HepG2 (cell line): ENCODE measurements at regions not wholly inside any gene's neighbourhood (a gene's known extent, or its start where the extent isn't known, plus 50 kb on each side); places are given as distances from the start of the nearest gene placed in this dataset.

Experiments
- ELF3 ChIP-seq: IDR thresholded peaks from 2 replicates; pipeline ENCODE4 v1.6.1; 2016; ENCODE audit warnings: missing genetic modification reagents, missing compliant biosample characterization
- GABPA ChIP-seq, 2 experiments: IDR thresholded peaks; 2 replicates each; pipeline ENCODE4 v1.6.1; 2011 to 2016; ENCODE audit warnings: low read depth in 2 of 2, low read length in 1 of 2, missing biosample characterization in 1 of 2, missing genetic modification characterization in 1 of 2
- GTF3A ChIP-seq: sonication (generic); formaldehyde crosslinking; conservative IDR thresholded peaks from 2 replicates; pipeline ENCODE4 v1.4.0; 2020; ENCODE audit warnings: mild to moderate bottlenecking, missing genetic modification reagents
- HDAC2 ChIP-seq: sonication (generic); formaldehyde crosslinking; IDR thresholded peaks from 2 replicates; pipeline ENCODE4 v1.4.0; 2020; ENCODE audit warnings: missing genetic modification reagents
- HNF1B ChIP-seq: sonication (generic); formaldehyde crosslinking; IDR thresholded peaks from 2 replicates; pipeline ENCODE4 v1.5.1; 2020; ENCODE audit warnings: mild to moderate bottlenecking, moderate library complexity, missing genetic modification reagents
- HNF4G ChIP-seq, 2 experiments: sonication (generic) in 1 of 2; formaldehyde crosslinking in 1 of 2; IDR thresholded peaks; 2 replicates each; pipeline versions ENCODE4 v1.4.0 to v1.6.1; 2011 to 2020; ENCODE audit warnings: borderline replicate concordance in 2 of 2, low read depth in 2 of 2, mild to moderate bottlenecking in 2 of 2, low read length in 1 of 2, missing genetic modification reagents in 1 of 2, moderate library complexity in 1 of 2
- MIER2 ChIP-seq: IDR thresholded peaks from 2 replicates; pipeline ENCODE4 v1.6.1; 2016; ENCODE audit warnings: missing biosample characterization, missing genetic modification reagents
- PHF5A ChIP-seq: IDR thresholded peaks from one replicate; pipeline ENCODE4 v1.6.1; 2018; ENCODE audit warnings: low read depth, missing genetic modification reagents; ENCODE audit not compliant: unreplicated experiment
- RARA ChIP-seq: IDR thresholded peaks from 2 replicates; pipeline ENCODE4 v1.6.1; 2016; ENCODE audit warnings: missing genetic modification reagents, missing compliant biosample characterization
- RNF2 ChIP-seq: fragments of 450-650 bp; conservative IDR thresholded peaks from 2 replicates; pipeline ENCODE4 v1.6.1; 2016; ENCODE audit warnings: low read depth
- RXRA ChIP-seq: sonication (generic); formaldehyde crosslinking; IDR thresholded peaks from 2 replicates; pipeline ENCODE4 v1.5.1; 2020; ENCODE audit warnings: missing genetic modification reagents
- RXRB ChIP-seq: IDR thresholded peaks from 2 replicates; pipeline ENCODE4 v1.6.1; 2016; ENCODE audit warnings: borderline replicate concordance, missing genetic modification reagents, missing compliant biosample characterization
- SMAD3 ChIP-seq: sonication (generic); formaldehyde crosslinking; IDR thresholded peaks from 2 replicates; pipeline ENCODE4 v1.4.0; 2020; ENCODE audit warnings: missing genetic modification reagents
- ZBTB44 ChIP-seq: sonication (generic); formaldehyde crosslinking; IDR thresholded peaks from 2 replicates; pipeline ENCODE4 v1.4.0; 2020; ENCODE audit warnings: missing genetic modification reagents
- ZFY ChIP-seq: sonication (generic); formaldehyde crosslinking; IDR thresholded peaks from 2 replicates; pipeline ENCODE4 v1.4.0; 2020; ENCODE audit warnings: missing genetic modification reagents
- ZNF280B ChIP-seq: sonication (generic); formaldehyde crosslinking; IDR thresholded peaks from 2 replicates; pipeline ENCODE4 v1.5.0; 2020; ENCODE audit warnings: missing genetic modification reagents, mild to moderate bottlenecking, borderline replicate concordance
- ZNF292 ChIP-seq: sonication (generic); formaldehyde crosslinking; IDR thresholded peaks from 2 replicates; pipeline ENCODE4 v1.8.1; 2022; ENCODE audit warnings: mild to moderate bottlenecking, low read depth, missing genetic modification reagents, borderline replicate concordance
- ZNF331 ChIP-seq: sonication (generic); formaldehyde crosslinking; IDR thresholded peaks from 2 replicates; pipeline ENCODE4 v1.4.0; 2020; ENCODE audit warnings: missing genetic modification reagents
- TF ChIP-seq, protein P1 (sequence below): sonication (generic); formaldehyde crosslinking; IDR thresholded peaks from 2 replicates; pipeline ENCODE4 v1.5.0; 2020; ENCODE audit warnings: missing genetic modification reagents
- TF ChIP-seq, protein P2 (sequence below): sonication (generic); formaldehyde crosslinking; conservative IDR thresholded peaks from 2 replicates; pipeline ENCODE4 v1.4.0; 2020; ENCODE audit warnings: missing genetic modification reagents

DNA sequence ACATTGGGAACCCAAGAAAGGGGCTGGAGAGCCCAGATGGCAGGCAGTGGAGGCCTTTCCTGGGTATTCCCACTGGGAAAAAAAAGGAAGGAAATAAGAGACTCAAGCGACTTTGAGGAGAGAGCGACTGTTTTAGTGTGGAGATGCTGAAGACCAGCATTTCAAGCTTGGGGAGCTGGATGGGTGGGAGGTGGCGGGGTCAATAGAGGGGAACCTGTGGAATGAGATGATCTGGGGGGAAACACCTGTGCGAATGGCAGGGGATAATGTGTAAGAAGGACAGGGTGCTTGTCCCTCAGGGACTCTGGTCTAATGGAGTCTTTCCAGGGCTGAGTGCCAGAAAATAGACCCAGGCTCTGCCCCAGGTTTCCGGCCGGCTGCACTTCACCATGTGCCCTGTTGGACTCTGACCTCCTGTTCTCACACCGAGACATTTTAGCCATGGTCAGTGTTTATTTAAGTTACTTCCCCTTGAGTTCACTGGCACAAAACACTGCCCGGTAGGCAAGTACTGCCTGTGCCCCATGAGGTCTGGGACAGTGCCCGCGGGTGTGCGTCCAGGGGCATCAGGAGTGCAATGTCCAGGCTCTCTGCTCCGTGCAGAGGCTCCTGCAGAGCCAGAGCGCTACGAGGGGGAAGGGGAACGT, 50.4 kb upstream of the NKX2-2 start (continued):
- TF ChIP-seq ZBTB44 (CRISPR knock-in tag) = 0 out of 2 replicates have a peak, but pooled peaks have one; percentile 45
- no peak for TF ChIP-seq GABPA (IDR thresholded peaks at IDR 0.05; ENCODE audit: low read depth, low read length)
- TF ChIP-seq GABPA (CRISPR knock-in tag; IDR thresholded peaks at IDR 0.05; ENCODE audit: low read depth) = peak; percentile 77
- TF ChIP-seq HNF4G (IDR thresholded peaks at IDR 0.05; ENCODE audit: borderline replicate concordance, low read depth, low read length) = peak; percentile 85
- peak; percentile 85; the same call in 1 of the 2 replicates for TF ChIP-seq HNF4G (CRISPR knock-in tag; IDR thresholded peaks at IDR 0.05; ENCODE audit: borderline replicate concordance, low read depth)
- peak; percentile 67 for TF ChIP-seq ZNF292 (CRISPR knock-in tag)
- peak; percentile 40; the same call in 1 of the 2 replicates for TF ChIP-seq RXRA
- peak; percentile 92 for TF ChIP-seq ZNF331 (CRISPR knock-in tag)
- peak; percentile 66; the same call in 1 of the 2 replicates for TF ChIP-seq SMAD3
- TF ChIP-seq ELF3 (CRISPR knock-in tag) = peak; percentile 95
- TF ChIP-seq HNF1B = peak; percentile 83
- TF ChIP-seq, protein P1, sequence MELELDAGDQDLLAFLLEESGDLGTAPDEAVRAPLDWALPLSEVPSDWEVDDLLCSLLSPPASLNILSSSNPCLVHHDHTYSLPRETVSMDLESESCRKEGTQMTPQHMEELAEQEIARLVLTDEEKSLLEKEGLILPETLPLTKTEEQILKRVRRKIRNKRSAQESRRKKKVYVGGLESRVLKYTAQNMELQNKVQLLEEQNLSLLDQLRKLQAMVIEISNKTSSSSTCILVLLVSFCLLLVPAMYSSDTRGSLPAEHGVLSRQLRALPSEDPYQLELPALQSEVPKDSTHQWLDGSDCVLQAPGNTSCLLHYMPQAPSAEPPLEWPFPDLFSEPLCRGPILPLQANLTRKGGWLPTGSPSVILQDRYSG (CRISPR knock-in tag) = 0 out of 2 replicates have a peak, but pooled peaks have one; percentile 31
- TF ChIP-seq, protein P2, sequence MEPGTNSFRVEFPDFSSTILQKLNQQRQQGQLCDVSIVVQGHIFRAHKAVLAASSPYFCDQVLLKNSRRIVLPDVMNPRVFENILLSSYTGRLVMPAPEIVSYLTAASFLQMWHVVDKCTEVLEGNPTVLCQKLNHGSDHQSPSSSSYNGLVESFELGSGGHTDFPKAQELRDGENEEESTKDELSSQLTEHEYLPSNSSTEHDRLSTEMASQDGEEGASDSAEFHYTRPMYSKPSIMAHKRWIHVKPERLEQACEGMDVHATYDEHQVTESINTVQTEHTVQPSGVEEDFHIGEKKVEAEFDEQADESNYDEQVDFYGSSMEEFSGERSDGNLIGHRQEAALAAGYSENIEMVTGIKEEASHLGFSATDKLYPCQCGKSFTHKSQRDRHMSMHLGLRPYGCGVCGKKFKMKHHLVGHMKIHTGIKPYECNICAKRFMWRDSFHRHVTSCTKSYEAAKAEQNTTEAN = peak; percentile 78; the same call in 1 of the 2 replicates
- 0 out of 2 replicates have a peak, but pooled peaks have one; percentile 56 for TF ChIP-seq ZNF280B
- TF ChIP-seq MIER2 (CRISPR knock-in tag) = peak; percentile 46; the same call in 1 of the 2 replicates
- TF ChIP-seq HDAC2 (CRISPR knock-in tag) = peak; percentile 58; the same call in 1 of the 2 replicates
- peak; percentile 82 for TF ChIP-seq RXRB (CRISPR knock-in tag)
- TF ChIP-seq ZFY = 0 out of 2 replicates have a peak, but pooled peaks have one; percentile 2
- peak; percentile 81 for TF ChIP-seq RARA
- peak; percentile 75 for TF ChIP-seq RNF2
- TF ChIP-seq GTF3A (CRISPR knock-in tag) = no peak
- peak; percentile 42 for TF ChIP-seq PHF5A (CRISPR knock-in tag)
